ENCODE measurements at regions not wholly inside any gene's neighbourhood (a gene's known extent, or its start where the extent isn't known, plus 50 kb on each side); places are given as distances from the start of the nearest gene placed in this dataset.

DNA sequence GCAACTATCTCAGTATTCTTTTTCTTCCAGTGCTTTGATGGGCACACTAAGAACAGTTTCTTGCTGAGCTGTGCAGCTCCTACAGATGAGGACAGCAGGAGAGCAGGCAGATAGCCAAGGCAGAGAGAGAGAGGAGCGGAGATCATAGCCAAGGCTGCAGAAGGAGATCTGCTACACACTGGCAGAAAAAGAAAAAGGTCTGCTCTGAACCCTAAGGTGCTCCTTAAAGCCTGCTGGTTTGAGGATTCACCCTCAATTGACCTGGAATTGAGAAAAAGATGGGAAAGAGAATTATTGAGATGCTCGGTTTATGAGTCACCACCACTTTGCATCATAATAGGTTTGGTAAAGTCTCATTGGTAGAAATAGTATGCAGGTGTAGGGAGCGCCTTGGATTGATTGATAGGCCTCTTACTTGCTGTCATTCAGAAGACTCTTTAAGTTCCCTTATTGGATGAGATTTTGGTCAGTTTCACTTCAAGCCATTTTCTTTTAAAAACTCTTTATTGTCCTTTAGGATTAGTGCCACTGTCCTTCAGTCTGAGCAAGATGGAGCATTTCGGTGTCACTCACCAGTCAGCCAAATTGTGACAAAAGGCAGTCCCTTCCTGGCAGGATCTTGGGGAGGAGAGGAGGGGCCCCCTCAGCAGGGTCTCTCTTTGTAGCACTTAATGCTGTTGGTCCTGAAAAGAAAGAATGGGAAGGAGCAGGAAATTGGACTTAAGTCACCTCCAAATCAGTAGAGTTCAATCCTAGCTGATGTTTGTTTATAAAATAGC, 685.0 kb downstream of the ADGRL2 start:
- TF ChIP-seq CTCF (IDR thresholded peaks at IDR 0.05; ENCODE audit: low read depth, low read length, poor library complexity, severe bottlenecking) (no peak), EZH2phosphoT487 (IDR thresholded peaks at IDR 0.05; ENCODE audit: borderline replicate concordance, low read length) (no peak)
